IPS-15b (cell line): ENCODE measurements at regions not wholly inside any gene's neighbourhood (a gene's known extent, or its start where the extent isn't known, plus 50 kb on each side); places are given as distances from the start of the nearest gene placed in this dataset.
"Not testable (repeated sequence)": the region's sequence is repeated elsewhere in the genome, so short reads cannot be mapped to it uniquely, and the experiment has no call there.

Source experiments
- H3K27me3 ChIP-seq: one replicate; pipeline ENCODE4 v1.6.1; 2013; ENCODE audit warnings: low read length; ENCODE audit not compliant: control insufficient read depth, insufficient read depth
- H3K36me3 ChIP-seq: one replicate; pipeline ENCODE4 v1.6.1; 2013; ENCODE audit warnings: low read length; ENCODE audit not compliant: control insufficient read depth, insufficient read depth
- H3K4me1 ChIP-seq: one replicate; pipeline ENCODE4 v1.6.1; 2013; ENCODE audit warnings: mild to moderate bottlenecking, low read length; ENCODE audit not compliant: control insufficient read depth, insufficient read depth
- H3K4me3 ChIP-seq: one replicate; pipeline ENCODE4 v1.5.1; 2013; ENCODE audit warnings: low read depth, low read length
- H3K9ac ChIP-seq: one replicate; pipeline ENCODE4 v1.6.1; 2013; ENCODE audit warnings: low read depth, mild to moderate bottlenecking, low read length
- H3K9me3 ChIP-seq: one replicate; pipeline ENCODE4 v1.6.1; 2013; ENCODE audit warnings: mild to moderate bottlenecking, low read length; ENCODE audit not compliant: control insufficient read depth, insufficient read depth

- H3K9ac ChIP-seq: no peak overlapping the region
- no peak overlapping the region for H3K4me3 ChIP-seq
- H3K9me3 ChIP-seq: no peaks in the 10 kb centered on the region
- H3K36me3 ChIP-seq: no peaks in the 10 kb centered on the region
- H3K27me3 ChIP-seq: no peaks in the 10 kb centered on the region
- H3K4me1 ChIP-seq: peaks cover 3% of the 10 kb centered on the region
These were observed 460.4 kb upstream of the RORB start for GRCh38 chr9:74036549-74037231.

GRCh38 chr9:74037274-74037673 lies 459.9 kb upstream of the RORB start:
- Histone ChIP-seq H3K36me3 (no peaks in the 10 kb centered on the region), H3K4me1 (peaks cover 3% of the 10 kb centered on the region), H3K27me3 (no peaks in the 10 kb centered on the region), H3K9ac (no peak overlapping the region), H3K9me3 (no peaks in the 10 kb centered on the region), H3K4me3 (no peak overlapping the region)

GRCh38 chr9:74041588-74041987 lies 455.5 kb upstream of the RORB start:
- H3K9me3 ChIP-seq: no peaks in the 10 kb centered on the region
- H3K27me3 ChIP-seq: no peaks in the 10 kb centered on the region
- H3K36me3 ChIP-seq: no peaks in the 10 kb centered on the region
- H3K4me3 ChIP-seq: no peak overlapping the region
- peaks cover 6% of the 10 kb centered on the region for H3K4me1 ChIP-seq
- H3K9ac ChIP-seq: no peak overlapping the region

- no peak overlapping the region for H3K9ac ChIP-seq
- H3K4me3 ChIP-seq: no peak overlapping the region
- H3K27me3 ChIP-seq: no peaks in the 10 kb centered on the region
- no peaks in the 10 kb centered on the region for H3K9me3 ChIP-seq
- H3K4me1 ChIP-seq: peaks cover 6% of the 10 kb centered on the region
- H3K36me3 ChIP-seq: no peaks in the 10 kb centered on the region
These were observed 452.3 kb upstream of the RORB start for GRCh38 chr9:74044844-74045243.

- no peak overlapping the region for H3K4me3 ChIP-seq
- no peaks in the 10 kb centered on the region for H3K36me3 ChIP-seq
- no peaks in the 10 kb centered on the region for H3K27me3 ChIP-seq
- peaks cover 2% of the 10 kb centered on the region for H3K4me1 ChIP-seq
- H3K9ac ChIP-seq: no peak overlapping the region
- H3K9me3 ChIP-seq: peaks cover 6% of the 10 kb centered on the region
These were observed 441.1 kb upstream of the RORB start for GRCh38 chr9:74056023-74056422.

- H3K9ac ChIP-seq, H3K27me3 ChIP-seq, H3K9me3 ChIP-seq, H3K4me1 ChIP-seq, H3K36me3 ChIP-seq, H3K4me3 ChIP-seq: not testable (repeated sequence)
These were observed 440.1 kb upstream of the RORB start for GRCh38 chr9:74057051-74057450.

GRCh38 chr9:74064702-74065101 lies 432.4 kb upstream of the RORB start:
- H3K27me3 ChIP-seq: no peaks in the 10 kb centered on the region
- no peak overlapping the region for H3K4me3 ChIP-seq
- H3K4me1 ChIP-seq: no peaks in the 10 kb centered on the region
- no peaks in the 10 kb centered on the region for H3K9me3 ChIP-seq
- no peaks in the 10 kb centered on the region for H3K36me3 ChIP-seq
- H3K9ac ChIP-seq: no peak overlapping the region

- no peaks in the 10 kb centered on the region for H3K27me3 ChIP-seq
- H3K36me3 ChIP-seq: no peaks in the 10 kb centered on the region
- H3K9me3 ChIP-seq: no peaks in the 10 kb centered on the region
- H3K4me3 ChIP-seq: no peak overlapping the region
- no peak overlapping the region for H3K9ac ChIP-seq
- H3K4me1 ChIP-seq: no peaks in the 10 kb centered on the region
These were observed 431.0 kb upstream of the RORB start for GRCh38 chr9:74066128-74066527.

- Histone ChIP-seq H3K9me3 (no peaks in the 10 kb centered on the region), H3K9ac (no peak overlapping the region), H3K27me3 (no peaks in the 10 kb centered on the region), H3K4me1 (no peaks in the 10 kb centered on the region), H3K36me3 (no peaks in the 10 kb centered on the region), H3K4me3 (no peak overlapping the region)
These were observed 430.5 kb upstream of the RORB start for GRCh38 chr9:74066605-74067004.

- no peak overlapping the region for H3K4me3 ChIP-seq
- H3K4me1 ChIP-seq: no peaks in the 10 kb centered on the region
- no peaks in the 10 kb centered on the region for H3K36me3 ChIP-seq
- H3K9me3 ChIP-seq: peaks cover 15% of the 10 kb centered on the region
- H3K9ac ChIP-seq: no peak overlapping the region
- no peaks in the 10 kb centered on the region for H3K27me3 ChIP-seq
These were observed 425.6 kb upstream of the RORB start for GRCh38 chr9:74071502-74071901.

GRCh38 chr9:74073897-74074296 lies 423.2 kb upstream of the RORB start:
- Histone ChIP-seq H3K9me3 (peaks cover 19% of the 10 kb centered on the region), H3K4me1 (peaks cover under 1% of the 10 kb centered on the region), H3K36me3 (no peaks in the 10 kb centered on the region), H3K9ac (no peak overlapping the region), H3K27me3 (no peaks in the 10 kb centered on the region), H3K4me3 (no peak overlapping the region)

GRCh38 chr9:74078647-74079046 lies 418.5 kb upstream of the RORB start:
- peaks cover 18% of the 10 kb centered on the region for H3K9me3 ChIP-seq
- H3K9ac ChIP-seq: no peak overlapping the region
- H3K36me3 ChIP-seq: no peaks in the 10 kb centered on the region
- H3K4me3 ChIP-seq: no peak overlapping the region
- peaks cover 10% of the 10 kb centered on the region for H3K4me1 ChIP-seq
- no peaks in the 10 kb centered on the region for H3K27me3 ChIP-seq
